GM12874 (cell line): ENCODE measurements at regions not wholly inside any gene's neighbourhood (a gene's known extent, or its start where the extent isn't known, plus 50 kb on each side); places are given as distances from the start of the nearest gene placed in this dataset.

Experiments
- TF ChIP-seq, protein P1 (sequence below): IDR thresholded peaks from 2 replicates; pipeline ENCODE4 v1.5.1; 2011; ENCODE audit warnings: low read depth, mild to moderate bottlenecking, control low read depth, low read length, moderate library complexity; ENCODE audit not compliant: insufficient read depth

DNA sequence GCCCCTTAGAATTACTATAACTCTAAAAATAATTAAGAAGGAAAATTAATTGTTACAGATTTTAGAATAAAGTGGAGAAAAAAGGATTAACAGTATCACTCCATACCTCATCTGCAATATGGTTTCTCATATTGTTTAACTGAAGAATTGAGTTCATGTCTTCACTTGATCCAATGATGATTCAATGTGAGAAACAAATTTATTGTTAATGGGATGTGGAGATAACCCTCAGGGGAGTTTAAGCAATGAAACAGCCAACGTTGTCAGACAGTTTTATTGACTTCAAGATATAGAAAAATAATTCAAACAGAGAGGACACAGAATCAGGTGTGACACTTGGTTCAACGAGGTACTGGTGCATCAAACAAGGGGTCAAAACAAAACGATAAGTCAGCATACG is 665.2 kb upstream of the ACO1 start:
- TF ChIP-seq, protein P1, sequence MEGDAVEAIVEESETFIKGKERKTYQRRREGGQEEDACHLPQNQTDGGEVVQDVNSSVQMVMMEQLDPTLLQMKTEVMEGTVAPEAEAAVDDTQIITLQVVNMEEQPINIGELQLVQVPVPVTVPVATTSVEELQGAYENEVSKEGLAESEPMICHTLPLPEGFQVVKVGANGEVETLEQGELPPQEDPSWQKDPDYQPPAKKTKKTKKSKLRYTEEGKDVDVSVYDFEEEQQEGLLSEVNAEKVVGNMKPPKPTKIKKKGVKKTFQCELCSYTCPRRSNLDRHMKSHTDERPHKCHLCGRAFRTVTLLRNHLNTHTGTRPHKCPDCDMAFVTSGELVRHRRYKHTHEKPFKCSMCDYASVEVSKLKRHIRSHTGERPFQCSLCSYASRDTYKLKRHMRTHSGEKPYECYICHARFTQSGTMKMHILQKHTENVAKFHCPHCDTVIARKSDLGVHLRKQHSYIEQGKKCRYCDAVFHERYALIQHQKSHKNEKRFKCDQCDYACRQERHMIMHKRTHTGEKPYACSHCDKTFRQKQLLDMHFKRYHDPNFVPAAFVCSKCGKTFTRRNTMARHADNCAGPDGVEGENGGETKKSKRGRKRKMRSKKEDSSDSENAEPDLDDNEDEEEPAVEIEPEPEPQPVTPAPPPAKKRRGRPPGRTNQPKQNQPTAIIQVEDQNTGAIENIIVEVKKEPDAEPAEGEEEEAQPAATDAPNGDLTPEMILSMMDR, result no peak

DNA sequence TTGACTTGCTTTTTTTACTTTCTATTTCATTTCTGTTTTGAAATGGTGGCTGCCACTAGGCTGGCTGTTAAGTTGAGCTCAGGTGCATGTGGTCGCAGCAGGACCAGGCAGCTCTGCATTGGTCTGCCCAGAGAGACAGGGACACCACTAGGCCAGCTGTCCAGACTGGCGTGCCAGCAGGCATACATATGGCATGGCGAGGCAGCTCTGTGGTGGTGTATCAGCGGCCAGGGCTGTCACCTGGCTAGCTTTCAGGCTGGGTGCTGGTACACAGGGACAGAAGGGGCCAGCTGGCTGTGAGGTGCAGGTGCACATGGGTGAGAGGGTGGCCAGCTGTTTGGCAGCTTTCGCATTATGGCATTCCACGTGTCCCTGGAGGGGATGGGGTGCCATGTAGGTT is 654.0 kb upstream of the ACO1 start:
- TF ChIP-seq, protein P1, result no peak

DNA sequence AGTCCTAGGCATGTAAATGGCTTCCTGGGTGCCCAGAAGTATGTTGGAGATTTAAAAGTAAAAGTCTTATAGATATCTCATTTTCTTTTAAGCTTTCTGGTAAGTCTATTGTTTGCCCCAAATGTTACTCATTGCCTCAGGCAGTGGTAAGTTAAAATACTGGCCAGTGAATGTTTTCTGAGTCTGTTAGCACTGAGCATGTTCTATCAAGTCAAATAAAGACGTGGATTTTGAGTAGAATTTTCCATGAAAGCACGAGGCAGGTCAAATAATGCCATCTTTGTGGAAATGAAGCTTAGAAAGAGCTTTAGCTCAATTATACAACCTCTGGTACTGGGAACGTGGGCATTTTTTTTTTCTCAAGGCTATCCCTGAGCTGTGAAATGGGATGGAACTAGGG is 651.3 kb upstream of the ACO1 start:
- TF ChIP-seq, protein P1, result no peak

DNA sequence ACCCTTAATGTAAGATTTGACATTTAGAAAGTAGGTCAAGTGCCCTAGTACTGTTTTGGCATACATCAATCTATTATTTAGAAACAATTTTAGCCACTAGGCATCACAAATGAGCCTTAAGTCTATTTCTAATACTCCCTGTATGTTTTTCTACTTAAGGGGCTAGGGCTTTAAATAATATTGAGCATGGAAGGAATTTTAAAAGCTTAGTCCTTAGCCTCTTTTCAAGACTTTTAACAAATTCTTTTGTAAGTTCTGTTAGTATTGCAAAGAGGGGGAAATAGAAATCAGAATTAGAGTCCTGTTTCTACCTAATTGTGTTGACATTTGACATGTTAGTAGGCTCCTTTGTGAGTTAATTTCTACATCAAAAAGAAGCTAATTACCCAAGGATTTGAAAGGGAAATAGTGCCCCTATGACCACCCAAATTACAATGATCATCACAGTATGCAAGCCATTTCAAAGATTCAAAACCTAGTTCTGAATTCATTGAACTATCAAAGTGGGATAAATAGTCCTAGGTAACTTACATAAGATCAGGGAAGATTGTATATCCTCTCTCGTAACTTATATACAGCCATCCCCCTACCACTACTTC is 647.8 kb upstream of the ACO1 start:
- TF ChIP-seq, protein P1, result no peak

DNA sequence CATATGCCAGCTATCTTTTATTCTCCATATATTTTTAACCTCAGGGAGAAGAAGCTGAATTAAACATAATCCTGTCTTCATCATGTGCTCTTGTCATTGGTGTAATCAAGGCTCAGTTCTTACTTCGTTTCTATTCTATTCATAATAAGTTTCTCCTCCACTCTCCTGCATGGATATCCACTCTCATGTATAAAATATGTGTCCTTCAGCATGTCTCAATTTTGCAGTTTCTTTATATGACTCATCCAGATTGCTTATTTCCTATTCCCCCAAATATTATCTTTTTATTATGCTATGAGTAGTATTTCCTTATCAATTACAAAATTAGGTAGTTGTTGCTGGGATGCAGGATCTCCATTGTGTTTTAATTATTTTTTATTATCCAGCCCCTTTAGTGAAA is 643.7 kb upstream of the ACO1 start:
- TF ChIP-seq, protein P1, result no peak

DNA sequence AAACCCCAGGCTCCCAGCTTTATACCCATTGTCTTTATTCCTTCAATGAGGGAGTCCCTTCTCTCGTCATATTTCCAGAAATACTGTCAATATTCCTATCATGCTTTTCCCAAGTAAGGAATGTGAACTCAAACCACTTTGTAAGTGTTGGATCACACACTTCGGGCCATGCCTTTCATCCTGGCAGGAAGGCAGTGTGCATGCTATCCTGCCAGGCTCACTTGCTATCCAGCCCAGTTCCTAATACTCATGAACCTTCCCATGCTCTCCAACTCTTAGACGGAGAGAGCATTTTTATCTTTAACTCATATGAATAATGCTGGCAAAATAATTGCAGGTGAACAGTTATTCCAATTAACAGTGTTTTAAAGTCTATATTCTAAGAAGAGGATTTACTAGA is 639.9 kb upstream of the ACO1 start:
- TF ChIP-seq, protein P1, result no peak

DNA sequence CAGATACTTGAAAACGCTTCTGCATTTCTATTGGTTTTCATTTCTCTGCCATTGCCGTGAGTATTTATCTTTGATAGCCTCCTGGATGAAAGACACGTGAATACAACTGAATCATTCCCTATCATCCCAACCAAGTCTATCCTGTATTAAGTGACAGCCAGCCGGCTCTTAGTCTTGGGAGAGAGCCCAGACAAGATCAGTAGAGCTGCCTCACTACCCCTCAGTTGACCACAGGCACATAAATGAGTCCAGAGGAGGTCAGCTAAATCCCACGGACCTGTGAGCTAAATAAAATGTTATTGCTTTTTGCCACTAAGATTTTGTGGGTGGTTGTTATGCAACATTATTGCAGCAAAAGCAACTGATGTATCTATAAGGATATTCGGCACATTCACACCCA is 639.0 kb upstream of the ACO1 start:
- TF ChIP-seq, protein P1, result no peak

DNA sequence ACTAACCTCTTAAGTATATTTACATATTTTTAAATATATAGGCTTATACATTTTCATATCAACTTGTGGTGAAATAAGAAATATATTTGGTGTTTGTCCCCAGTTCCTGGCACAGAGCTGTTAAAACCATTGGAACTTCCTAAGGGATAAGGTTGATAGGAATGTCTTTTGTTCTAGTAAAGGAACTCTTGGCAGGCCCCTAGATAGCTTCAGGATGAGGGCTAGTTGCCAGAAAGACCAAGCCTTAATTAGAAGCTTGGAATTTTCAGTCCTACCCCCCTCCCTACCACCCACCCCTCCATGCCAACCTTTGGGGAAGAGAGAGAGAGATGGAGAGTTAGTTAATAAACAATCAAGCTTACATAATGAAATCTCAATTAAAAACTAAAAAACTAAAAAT is 638.6 kb upstream of the ACO1 start:
- TF ChIP-seq, protein P1, result no peak
